Middle frontal gyrus (tissue), 1 donor: ENCODE measurements at regions not wholly inside any gene's neighbourhood (a gene's known extent, or its start where the extent isn't known, plus 50 kb on each side); places are given as distances from the start of the nearest gene placed in this dataset.
A peak's percentile ranks its signal among the peaks of the same experiment; 100 is the strongest.

Experiments
- DNase-seq: peaks from one replicate; pipeline ENCODE4 v3.0.0-alpha.2; 2015; ENCODE audit warnings: low spot score; ENCODE audit errors: extremely low spot score

GRCh38 chr12:97267594-97268202 is 194.9 kb upstream of the RMST start:
- DNase-seq, result no peak

GRCh38 chr12:97272471-97272870 is 190.1 kb upstream of the RMST start:
- DNase-seq, result no peak

GRCh38 chr12:97274386-97274785 is 188.2 kb upstream of the RMST start:
- DNase-seq, result no peak

- peak; percentile 29 for DNase-seq
Observed at GRCh38 chr12:97275256-97275655, 187.3 kb upstream of the RMST start.

GRCh38 chr12:97275728-97276590 is 186.6 kb upstream of the RMST start:
- DNase-seq, result no peak

GRCh38 chr12:97276661-97277429 is 185.8 kb upstream of the RMST start:
- DNase-seq, result no peak

- DNase-seq, result no peak
Observed at GRCh38 chr12:97283297-97283696, 179.3 kb upstream of the RMST start.

- no peak for DNase-seq
Observed at GRCh38 chr12:97288531-97288930, 174.1 kb upstream of the RMST start.

GRCh38 chr12:97292588-97292987 is 170.0 kb upstream of the RMST start:
- DNase-seq, result no peak

- no peak for DNase-seq
Observed at GRCh38 chr12:97293541-97293940, 169.1 kb upstream of the RMST start.

- DNase-seq, result no peak
Observed at GRCh38 chr12:97299847-97300246, 162.8 kb upstream of the RMST start.

- DNase-seq, result no peak
Observed at GRCh38 chr12:97300431-97300830, 162.2 kb upstream of the RMST start.

- no peak for DNase-seq
Observed at GRCh38 chr12:97300891-97301290, 161.7 kb upstream of the RMST start.

- DNase-seq, result no peak
Observed at GRCh38 chr12:97301576-97301975, 161.0 kb upstream of the RMST start.

- no peak for DNase-seq
Observed at GRCh38 chr12:97305651-97306050, 157.0 kb upstream of the RMST start.

GRCh38 chr12:97306147-97306546 is 156.5 kb upstream of the RMST start:
- no peak for DNase-seq

GRCh38 chr12:97308576-97309198 is 153.9 kb upstream of the RMST start:
- DNase-seq, result peak; percentile 45

- DNase-seq, result no peak
Observed at GRCh38 chr12:97309921-97310320, 152.7 kb upstream of the RMST start.

GRCh38 chr12:97312570-97313135 is 150.0 kb upstream of the RMST start:
- no peak for DNase-seq

- no peak for DNase-seq
Observed at GRCh38 chr12:97313471-97314190, 149.0 kb upstream of the RMST start.

GRCh38 chr12:97316321-97316720 is 146.3 kb upstream of the RMST start:
- no peak for DNase-seq
